ENCODE measurements at regions not wholly inside any gene's neighbourhood (a gene's known extent, or its start where the extent isn't known, plus 50 kb on each side); places are given as distances from the start of the nearest gene placed in this dataset.

DNA sequence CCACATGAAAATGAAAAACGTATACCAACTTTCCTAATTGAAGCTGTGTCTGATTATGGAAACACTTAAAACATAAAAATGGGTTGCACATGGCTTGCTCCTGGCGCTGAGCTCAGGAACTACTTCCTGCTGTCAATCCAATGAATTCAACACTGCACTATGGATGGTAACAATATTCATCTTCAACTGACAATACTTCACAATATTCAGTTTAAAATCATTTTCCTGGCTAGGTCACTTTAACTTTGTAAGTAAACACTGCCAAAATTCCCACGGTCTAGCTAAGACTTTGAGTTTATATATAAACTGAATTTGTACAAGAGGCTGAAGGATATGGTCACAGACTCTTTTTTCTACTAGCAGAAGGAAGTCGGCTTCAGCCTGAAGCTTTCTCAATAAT is 556.9 kb downstream of the TNS3 start:
- Histone ChIP-seq H3K27me3 (ENCODE audit: control insufficient read depth, insufficient read depth, low read length) (no peaks in the 10 kb centered on the region), H3K27ac (ENCODE audit: low read depth, low read length) (no peak overlapping the region), H3K9me3 (ENCODE audit: control insufficient read depth, insufficient read depth, low read length) (no peaks in the 10 kb centered on the region), H3K4me3 (ENCODE audit: low read depth, low read length) (no peak overlapping the region)
- ChIA-PET CTCF (interaction anchor here (0.6 kb wide), 1 partner anchor 151 kb away, joined by 5 read pairs; no protein-coding TSS in a partner anchor), POLR2A (no interaction called here)
- no peak for DNase-seq (ENCODE audit: low read depth, low spot score)
- TF ChIP-seq, protein P1, sequence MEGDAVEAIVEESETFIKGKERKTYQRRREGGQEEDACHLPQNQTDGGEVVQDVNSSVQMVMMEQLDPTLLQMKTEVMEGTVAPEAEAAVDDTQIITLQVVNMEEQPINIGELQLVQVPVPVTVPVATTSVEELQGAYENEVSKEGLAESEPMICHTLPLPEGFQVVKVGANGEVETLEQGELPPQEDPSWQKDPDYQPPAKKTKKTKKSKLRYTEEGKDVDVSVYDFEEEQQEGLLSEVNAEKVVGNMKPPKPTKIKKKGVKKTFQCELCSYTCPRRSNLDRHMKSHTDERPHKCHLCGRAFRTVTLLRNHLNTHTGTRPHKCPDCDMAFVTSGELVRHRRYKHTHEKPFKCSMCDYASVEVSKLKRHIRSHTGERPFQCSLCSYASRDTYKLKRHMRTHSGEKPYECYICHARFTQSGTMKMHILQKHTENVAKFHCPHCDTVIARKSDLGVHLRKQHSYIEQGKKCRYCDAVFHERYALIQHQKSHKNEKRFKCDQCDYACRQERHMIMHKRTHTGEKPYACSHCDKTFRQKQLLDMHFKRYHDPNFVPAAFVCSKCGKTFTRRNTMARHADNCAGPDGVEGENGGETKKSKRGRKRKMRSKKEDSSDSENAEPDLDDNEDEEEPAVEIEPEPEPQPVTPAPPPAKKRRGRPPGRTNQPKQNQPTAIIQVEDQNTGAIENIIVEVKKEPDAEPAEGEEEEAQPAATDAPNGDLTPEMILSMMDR (IDR thresholded peaks at IDR 0.05; ENCODE audit: low read depth, low read length), result no peak

DNA sequence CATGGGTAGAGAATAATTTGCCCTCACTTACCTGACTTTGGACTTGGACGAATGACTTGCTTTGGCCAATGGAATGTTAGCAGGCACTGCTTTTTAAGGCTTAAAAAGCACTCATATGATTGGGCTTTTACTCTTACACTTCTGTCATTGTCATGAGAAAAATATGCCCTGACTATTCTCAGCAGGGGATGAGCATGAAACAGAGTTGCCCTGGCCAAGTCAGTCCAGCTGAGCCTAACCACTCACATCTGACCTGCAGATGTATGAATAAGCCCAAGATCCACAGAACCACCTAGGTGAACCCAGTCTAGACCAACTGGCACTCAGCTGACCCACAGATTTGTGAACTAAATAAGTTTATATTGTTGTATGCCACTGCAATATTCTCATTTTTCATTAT is 573.5 kb downstream of the TNS3 start:
- Histone ChIP-seq H3K27me3 (ENCODE audit: control insufficient read depth, insufficient read depth, low read length) (no peaks in the 10 kb centered on the region), H3K27ac (ENCODE audit: low read depth, low read length) (no peak overlapping the region), H3K4me3 (ENCODE audit: low read depth, low read length) (no peak overlapping the region), H3K9me3 (ENCODE audit: control insufficient read depth, insufficient read depth, low read length) (no peaks in the 10 kb centered on the region)
- TF ChIP-seq, protein P1 (IDR thresholded peaks at IDR 0.05; ENCODE audit: low read depth, low read length), result no peak
- DNase-seq (ENCODE audit: low read depth, low spot score), result no peak
- ChIA-PET CTCF (no interaction called here), POLR2A (no interaction called here)

GRCh38 chr7:47007471-47007870 is 574.4 kb downstream of the TNS3 start:
- CTCF ChIA-PET, result no interaction called here

DNA sequence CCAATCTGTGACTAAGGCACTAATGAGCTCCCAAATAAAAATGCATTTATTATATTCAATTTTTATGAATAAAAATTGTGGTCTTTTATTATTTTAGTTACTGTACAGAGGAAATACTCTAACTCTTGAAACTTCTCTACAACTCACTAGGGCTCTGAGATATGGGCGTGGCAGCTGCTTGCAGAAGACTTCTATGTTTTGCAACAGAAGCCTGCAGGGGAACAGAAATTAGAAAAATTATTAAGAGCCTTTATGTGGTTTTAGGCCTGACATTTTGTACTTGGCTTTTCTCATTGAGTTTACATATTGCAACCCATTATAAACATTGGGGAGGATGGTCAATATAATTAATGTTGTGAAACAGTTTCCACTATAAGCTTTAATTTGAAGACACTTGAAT is 581.4 kb downstream of the TNS3 start:
- H3K4me3 ChIP-seq (ENCODE audit: low read depth, low read length), result no peak overlapping the region
- DNase-seq (ENCODE audit: low read depth, low spot score), result no peak
- TF ChIP-seq, protein P1 (IDR thresholded peaks at IDR 0.05; ENCODE audit: low read depth, low read length), result no peak
- POLR2A ChIA-PET, result no interaction called here
- no peaks in the 10 kb centered on the region for H3K27me3 ChIP-seq (ENCODE audit: control insufficient read depth, insufficient read depth, low read length)
- H3K27ac ChIP-seq (ENCODE audit: low read depth, low read length), result no peak overlapping the region
- CTCF ChIA-PET, result no interaction called here
- no peaks in the 10 kb centered on the region for H3K9me3 ChIP-seq (ENCODE audit: control insufficient read depth, insufficient read depth, low read length)

More at GRCh38 chr7:47007471-47007870, 574.4 kb downstream of the TNS3 start:
- Histone ChIP-seq H3K27me3 (ENCODE audit: control insufficient read depth, insufficient read depth, low read length) (no peaks in the 10 kb centered on the region), H3K27ac (ENCODE audit: low read depth, low read length) (no peak overlapping the region), H3K4me3 (ENCODE audit: low read depth, low read length) (no peak overlapping the region), H3K9me3 (ENCODE audit: control insufficient read depth, insufficient read depth, low read length) (no peaks in the 10 kb centered on the region)
- TF ChIP-seq, protein P1 (IDR thresholded peaks at IDR 0.05; ENCODE audit: low read depth, low read length), result no peak
- POLR2A ChIA-PET, result no interaction called here
- DNase-seq (ENCODE audit: low read depth, low spot score), result no peak

- CTCF ChIA-PET, result no interaction called here
- TF ChIP-seq, protein P1 (IDR thresholded peaks at IDR 0.05; ENCODE audit: low read depth, low read length), result no peak
- Histone ChIP-seq H3K4me3 (ENCODE audit: low read depth, low read length) (no peak overlapping the region), H3K27ac (ENCODE audit: low read depth, low read length) (no peak overlapping the region), H3K9me3 (ENCODE audit: control insufficient read depth, insufficient read depth, low read length) (no peaks in the 10 kb centered on the region), H3K27me3 (ENCODE audit: control insufficient read depth, insufficient read depth, low read length) (no peaks in the 10 kb centered on the region)
- POLR2A ChIA-PET, result no interaction called here
- DNase-seq (ENCODE audit: low read depth, low spot score), result no peak
These were observed 582.0 kb downstream of the TNS3 start for GRCh38 chr7:46999866-47000265.
